ENCODE measurements at regions not wholly inside any gene's neighbourhood (a gene's known extent, or its start where the extent isn't known, plus 50 kb on each side); places are given as distances from the start of the nearest gene placed in this dataset.

GRCh38 chr4:136307765-136308164 lies 1224.5 kb downstream of the PCDH18 start:
- no peak for DNase-seq

DNA sequence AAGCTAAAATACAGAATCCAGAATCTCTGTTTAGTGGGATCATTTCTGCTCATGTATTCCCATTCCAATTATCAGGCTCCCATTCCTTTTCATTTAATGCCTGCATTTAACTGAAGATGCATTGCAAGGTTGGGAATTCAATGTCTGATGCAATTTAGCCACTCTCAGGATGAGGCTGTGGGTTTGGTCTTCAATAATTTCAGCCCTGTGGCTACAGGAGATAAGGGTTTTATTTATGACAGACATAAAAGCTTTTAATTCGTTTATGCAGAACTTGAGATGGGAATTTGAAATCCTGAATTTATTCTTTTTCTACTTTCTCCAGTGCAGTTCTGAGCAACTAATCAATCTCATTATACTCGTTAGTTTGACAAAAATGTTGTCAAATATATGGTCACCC lies 1225.9 kb downstream of the PCDH18 start:
- no peak for DNase-seq

GRCh38 chr4:136302566-136302965 lies 1229.7 kb downstream of the PCDH18 start:
- no peak for DNase-seq

DNA sequence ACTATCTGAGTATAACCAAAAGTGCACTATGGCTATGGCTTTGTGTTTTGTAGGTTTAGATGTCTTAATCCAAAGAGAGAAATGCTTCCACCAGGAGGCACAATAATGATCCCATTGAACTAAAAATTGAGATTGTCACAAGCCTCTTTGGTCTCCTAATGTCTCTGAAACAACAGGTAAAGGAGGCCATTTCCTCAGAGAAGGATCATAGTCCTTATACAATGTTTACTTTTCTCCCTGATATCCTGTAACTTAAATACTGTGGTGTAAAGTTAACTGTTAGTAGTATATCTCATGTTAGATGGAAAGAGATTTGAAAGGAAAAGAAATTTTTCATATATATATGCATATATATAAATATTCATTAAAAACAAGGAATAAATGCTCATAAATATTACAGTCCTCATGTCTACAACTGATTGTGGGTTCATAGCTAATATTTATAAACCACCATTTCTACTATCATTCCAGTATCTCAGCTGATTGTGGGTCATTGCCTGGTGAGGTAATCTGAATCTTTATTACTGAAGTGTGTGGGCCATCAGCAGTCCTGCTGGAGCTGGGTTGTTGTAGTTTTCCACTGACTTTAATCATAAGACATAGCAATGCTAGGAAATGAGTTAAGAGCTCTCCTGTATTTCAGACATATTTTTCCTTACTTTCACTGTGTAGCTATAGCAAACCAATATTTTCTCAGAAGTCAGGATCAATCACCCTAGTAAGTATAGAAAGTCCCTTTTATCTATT lies 1230.4 kb downstream of the PCDH18 start:
- no peak for DNase-seq

DNA sequence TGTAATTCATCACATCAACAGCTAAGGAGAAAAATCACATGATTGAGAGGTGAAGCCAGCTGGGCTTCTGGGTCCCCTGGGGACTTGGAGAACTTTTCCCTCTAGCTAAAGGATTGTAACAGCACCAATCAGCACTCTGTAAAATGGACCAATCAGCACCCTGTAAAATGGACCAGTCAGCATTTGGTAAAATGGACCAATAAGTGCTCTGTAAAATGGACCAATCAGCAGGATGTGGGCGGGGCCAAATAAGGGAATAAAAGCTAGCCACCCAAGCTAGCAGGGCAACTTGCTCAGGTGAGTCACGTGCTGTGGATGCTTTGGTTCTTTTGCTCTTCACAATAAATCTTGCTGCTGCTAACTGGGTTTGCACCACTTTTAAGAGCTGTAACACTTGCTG lies 1248.3 kb downstream of the PCDH18 start:
- DNase-seq = no peak

- DNase-seq = no peak
Measured at GRCh38 chr4:136281889-136282288, 1250.4 kb downstream of the PCDH18 start.

- DNase-seq = no peak
Measured at GRCh38 chr4:136281307-136281706, 1251.0 kb downstream of the PCDH18 start.

- DNase-seq = peak in 1 of 3 donors; percentile 2
Measured at GRCh38 chr4:136277741-136278140, 1254.6 kb downstream of the PCDH18 start.

DNA sequence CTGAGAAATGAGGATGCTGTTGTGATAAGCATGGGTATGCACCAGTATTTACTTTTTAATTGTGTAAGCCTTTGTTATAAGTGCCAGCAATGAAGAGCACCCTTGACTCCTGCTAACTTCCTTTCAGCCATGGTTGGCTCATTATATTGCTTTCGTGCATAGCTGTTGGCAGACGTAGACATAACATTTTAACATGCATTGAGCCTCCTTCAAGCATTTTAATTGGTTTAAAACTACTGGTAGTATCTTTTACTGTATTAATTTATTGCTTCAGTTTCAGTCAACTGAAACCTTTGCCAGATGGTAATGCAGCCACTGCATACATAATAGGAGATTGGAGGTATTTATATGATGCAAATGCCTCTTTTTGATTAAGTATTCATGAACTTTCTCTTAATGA lies 1285.4 kb downstream of the PCDH18 start:
- DNase-seq = no peak

DNA sequence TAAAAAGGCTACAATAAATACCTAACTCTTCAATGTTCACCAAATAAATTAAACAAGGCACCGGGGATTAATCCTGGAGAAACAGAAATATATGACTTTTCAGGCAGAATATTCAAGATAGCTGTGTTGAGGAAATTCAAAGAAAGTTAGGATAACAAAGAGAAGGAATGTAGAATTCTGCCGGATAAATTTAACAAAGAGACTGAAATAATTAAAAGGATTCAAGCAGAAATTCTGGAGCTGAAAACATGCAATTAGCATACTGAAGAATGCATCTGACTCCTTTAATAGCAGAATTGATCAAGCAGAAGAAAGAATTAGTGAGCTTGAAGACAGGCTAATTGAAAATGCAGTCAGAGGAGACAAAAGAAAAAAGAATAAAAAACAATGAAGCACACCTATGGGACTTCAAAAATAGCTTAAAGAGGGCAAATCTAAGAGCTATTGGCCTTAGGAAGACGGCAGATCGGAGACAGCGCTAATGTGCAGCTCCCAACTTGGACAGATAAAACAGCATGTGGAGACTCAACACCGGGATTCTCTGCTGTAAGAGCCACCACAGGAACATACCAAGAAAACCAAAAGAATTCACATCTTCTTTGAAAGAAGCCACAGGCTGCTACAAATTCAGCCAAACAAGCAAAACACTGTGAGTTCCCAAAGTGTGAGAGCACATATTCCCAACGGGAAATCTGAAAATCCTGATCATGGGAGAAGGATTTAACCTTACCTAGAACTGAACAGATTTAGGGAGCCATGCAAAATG lies 1290.9 kb downstream of the PCDH18 start:
- DNase-seq = no peak

GRCh38 chr4:136227315-136227714 lies 1305.0 kb downstream of the PCDH18 start:
- no peak for DNase-seq

DNA sequence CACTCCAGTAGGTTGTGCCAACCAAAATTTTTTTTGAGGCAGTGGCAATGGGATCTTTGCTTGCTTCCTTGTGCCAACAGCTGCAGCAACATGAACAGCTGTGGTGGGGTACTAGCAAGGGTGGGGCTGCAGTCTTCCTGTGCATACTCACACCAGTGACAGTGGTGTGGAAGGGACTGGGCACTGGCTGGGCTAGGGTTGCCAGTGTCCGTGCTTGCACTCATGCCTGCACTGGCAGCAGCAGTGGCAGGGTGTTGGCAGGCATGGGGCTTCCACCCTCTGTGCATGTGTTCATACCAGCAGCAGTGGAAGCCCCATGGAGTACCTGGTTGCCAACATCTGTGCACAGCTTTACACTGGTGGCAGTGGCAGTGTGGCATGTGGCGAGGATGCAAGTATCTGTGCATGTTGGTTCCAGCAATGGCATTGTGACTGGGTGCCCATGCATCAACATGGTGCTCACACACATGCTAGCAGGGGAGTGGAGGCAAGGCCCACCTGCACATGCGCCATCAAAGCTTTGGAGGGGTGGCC lies 1312.6 kb downstream of the PCDH18 start:
- no peak for DNase-seq

- no peak for DNase-seq
Measured at GRCh38 chr4:136203199-136203598, 1329.1 kb downstream of the PCDH18 start.

DNA sequence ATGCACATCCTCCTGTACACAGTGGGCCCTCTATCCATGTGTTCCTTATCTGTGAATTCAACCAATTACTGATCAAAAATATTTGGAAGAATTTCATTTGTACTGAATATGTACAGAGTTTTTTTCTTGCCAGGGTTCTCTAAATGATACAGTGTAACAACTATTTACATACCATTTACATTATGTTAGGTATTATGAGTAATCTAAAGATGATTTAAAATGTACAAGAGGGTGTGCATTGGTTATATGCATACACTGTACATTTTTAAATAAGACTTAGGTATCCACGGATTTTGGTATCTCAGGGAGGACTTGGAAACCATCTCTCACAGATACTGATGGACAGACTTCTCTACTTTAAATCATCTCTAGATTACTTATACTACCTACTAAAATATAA lies 1333.9 kb downstream of the PCDH18 start:
- no peak for DNase-seq

DNA sequence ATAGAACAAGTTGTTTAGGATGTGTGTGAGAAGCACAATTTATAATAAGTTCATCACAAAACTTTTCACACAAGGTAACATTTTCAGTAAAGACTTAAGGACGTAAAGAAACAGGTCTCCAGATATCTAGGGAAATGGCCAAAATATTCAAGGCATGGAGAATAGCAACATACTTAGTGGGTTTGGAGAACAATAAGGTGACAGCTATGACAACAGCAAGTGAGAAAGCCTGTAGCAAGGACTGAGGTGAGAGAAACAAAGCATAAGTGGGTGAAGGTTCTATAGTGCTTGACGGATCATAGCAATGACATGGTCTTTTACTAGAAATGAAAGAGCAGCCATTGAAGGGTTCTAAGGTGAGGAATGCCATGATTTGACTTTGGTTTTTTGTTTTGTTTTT lies 1337.3 kb downstream of the PCDH18 start:
- DNase-seq = no peak

GRCh38 chr4:136186650-136187049 lies 1345.6 kb downstream of the PCDH18 start:
- no peak for DNase-seq

- no peak for DNase-seq
Measured at GRCh38 chr4:136183513-136183912, 1348.8 kb downstream of the PCDH18 start.

DNA sequence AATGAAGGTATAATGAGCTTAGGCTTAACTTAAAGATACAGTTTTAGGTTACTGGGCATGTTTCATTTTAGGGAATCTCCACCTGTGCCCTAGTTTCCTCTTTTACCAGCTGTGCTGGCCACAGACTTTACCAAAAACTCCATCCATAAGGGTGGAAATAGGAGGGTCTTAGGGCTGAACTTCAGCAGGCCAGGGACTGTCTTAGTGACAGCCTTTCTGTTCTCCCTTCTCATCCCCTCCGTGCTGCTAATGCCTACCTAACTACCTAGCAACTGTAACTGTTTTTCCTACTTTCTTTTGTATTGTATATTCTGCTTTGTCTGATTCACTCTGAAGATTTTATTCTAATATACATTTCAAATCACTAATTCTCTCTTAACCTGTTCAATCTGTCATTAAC lies 1375.3 kb downstream of the PCDH18 start:
- DNase-seq = no peak

DNA sequence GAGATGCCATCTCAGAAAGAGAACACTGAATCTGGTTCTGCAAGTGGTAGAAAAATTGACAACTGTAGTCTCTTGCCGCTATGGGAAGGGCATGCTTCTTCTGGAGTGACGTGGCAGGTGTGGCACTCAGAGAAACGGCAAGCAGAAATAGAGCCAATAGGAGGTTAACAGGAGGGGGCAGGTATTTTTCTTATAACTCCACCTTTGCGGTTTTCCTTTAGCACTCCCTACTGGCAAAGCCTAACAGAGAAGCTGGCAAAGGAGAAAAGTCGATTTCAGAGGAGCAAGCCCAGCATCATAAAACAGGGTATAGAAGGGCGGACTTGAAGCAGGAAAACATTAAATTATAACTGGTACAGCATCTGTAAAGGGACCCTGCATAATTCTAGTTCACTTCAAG lies 1382.2 kb downstream of the PCDH18 start:
- no peak for DNase-seq

- no peak for DNase-seq
Measured at GRCh38 chr4:136136601-136137000, 1395.7 kb downstream of the PCDH18 start.

- DNase-seq = no peak
Measured at GRCh38 chr4:136124251-136124745, 1408.0 kb downstream of the PCDH18 start.

DNA sequence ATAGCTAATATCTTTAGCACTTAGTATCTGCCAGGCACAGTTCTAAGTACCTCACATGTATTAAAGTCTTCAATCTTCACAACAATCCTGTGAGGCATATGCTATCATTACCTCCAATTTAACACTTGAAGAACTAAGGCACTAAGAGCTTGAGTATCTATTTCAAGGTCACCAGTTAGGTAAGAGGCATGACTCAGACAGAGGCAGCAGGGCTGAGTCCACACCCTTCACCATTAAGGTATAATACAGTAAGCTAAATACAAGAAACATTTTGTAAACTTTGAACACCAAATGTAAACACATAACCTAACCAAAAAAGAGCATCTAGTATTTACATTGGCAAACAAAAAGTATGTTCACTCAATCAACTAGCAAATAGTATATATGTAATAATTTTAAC lies 1410.9 kb downstream of the PCDH18 start:
- no peak for DNase-seq

DNA sequence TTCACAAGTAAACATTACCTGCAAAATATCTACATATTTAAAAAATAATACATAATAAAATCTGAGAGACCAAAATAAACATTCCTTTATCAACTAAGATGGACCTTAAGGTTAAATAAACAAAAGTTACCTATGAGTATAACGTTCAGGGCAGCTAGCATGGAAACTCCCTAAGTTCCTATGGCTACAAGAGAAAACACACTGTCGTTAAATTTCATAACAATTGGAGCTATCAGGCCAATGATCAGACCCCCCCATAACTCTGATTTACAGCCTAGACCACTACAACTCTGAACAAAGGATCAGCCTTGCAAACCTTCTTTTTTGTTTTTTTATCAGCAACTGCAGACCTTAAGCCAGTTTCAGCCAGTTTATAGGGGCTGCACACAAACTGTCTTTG lies 1418.4 kb downstream of the PCDH18 start:
- DNase-seq = no peak

All from muscle of back (tissue), 3 donors.